Lower leg skin (tissue), 3 donors: ENCODE measurements at regions not wholly inside any gene's neighbourhood (a gene's known extent, or its start where the extent isn't known, plus 50 kb on each side); places are given as distances from the start of the nearest gene placed in this dataset.

ENCODE experiments used
- CTCF ChIP-seq, 3 donors: fragments of 450-650 bp; IDR thresholded peaks; one replicate each; pipeline ENCODE4 v1.5.1; 2016; ENCODE audit warnings: antibody characterized with exemption in 3 of 3, mild to moderate bottlenecking in 3 of 3, moderate library complexity in 2 of 3
- POLR2A ChIP-seq, 2 donors: fragments of 450-650 bp; IDR thresholded peaks; one replicate each; pipeline ENCODE4 v1.6.1; 2016 to 2017; ENCODE audit warnings: antibody characterized with exemption in 2 of 2, mild to moderate bottlenecking in 1 of 2, moderate library complexity in 1 of 2

- no peak for TF ChIP-seq CTCF (IDR thresholded peaks at IDR 0.05)
- no peak for TF ChIP-seq POLR2A (IDR thresholded peaks at IDR 0.05)
Observed at GRCh38 chr9:115513148-115513547, 395.2 kb upstream of the TNC start.
